HepG2 (cell line): ENCODE measurements at regions not wholly inside any gene's neighbourhood (a gene's known extent, or its start where the extent isn't known, plus 50 kb on each side); places are given as distances from the start of the nearest gene placed in this dataset.

ENCODE experiments used
- ATAC-seq: fragments of 200-7000 bp; cut with Tn5 transposase; 3 replicates; pipeline ENCODE4 v1.9.1; 2020; ENCODE audit warnings: mild to moderate bottlenecking, moderate library complexity
- BruUV-seq: library from RNA; stranded (reverse); fragments of 400-500 nt; replicated peaks from 2 replicates; lab custom pipeline; 2021; lab: Mats Ljungman, UMichigan
- CTCF ChIA-PET: fragments of 300-600 bp; formaldehyde crosslinking; extraction: SDS; loops from one replicate; lab custom pipeline; 2021; ENCODE audit warnings: low total read pairs, inconsistent platforms, low intra/inter-chr PET ratio; lab: Yijun Ruan, JAX
- POLR2A ChIA-PET: fragments of 350-600 bp; sonication (Branson Sonifier 250); formaldehyde crosslinking; loops from one replicate; lab custom pipeline; 2020; ENCODE audit warnings: antibody characterized with exemption, inconsistent platforms; lab: Yijun Ruan, JAX
- DNase-seq: peaks from one replicate; pipeline ENCODE4 v3.0.0-alpha.2; 2015; ENCODE audit warnings: low spot score
- FAIRE-seq: peaks from 3 replicates; lab custom pipeline; 2011; peaks lifted over from hg19 to GRCh38; lab: Jason Lieb, UNC
- H2AFZ ChIP-seq: one replicate; pipeline ENCODE4 v1.6.1; 2011; ENCODE audit warnings: low read length, inconsistent platforms
- H3K27ac ChIP-seq: fragments of 300-600 bp; 3 replicates; pipeline ENCODE4 v1.8.0; 2011; ENCODE audit warnings: mixed run types, mild to moderate bottlenecking, mixed read lengths, low read length, inconsistent platforms; ENCODE audit not compliant: insufficient read depth; ENCODE audit errors: extremely low read length
- H3K27me3 ChIP-seq, 2 experiments: fragments of 200-600 bp in 1 of 2; 2 replicates in 1 of 2; 3 replicates in 1 of 2; pipeline versions ENCODE4 v1.6.0 to v1.8.0; 2011; ENCODE audit warnings: low read length in 2 of 2, mild to moderate bottlenecking in 2 of 2, moderate library complexity in 2 of 2, inconsistent platforms in 1 of 2; ENCODE audit not compliant: insufficient read depth in 2 of 2, control insufficient read depth in 1 of 2
- H3K36me3 ChIP-seq, 2 experiments: fragments of 200-600 bp in 1 of 2; replicated peaks in 1 of 2; 2 replicates in 1 of 2; 3 replicates in 1 of 2; pipeline versions ENCODE4 v1.5.1 to v1.8.0; 2011; ENCODE audit warnings: low read length in 2 of 2, inconsistent platforms in 1 of 2; ENCODE audit not compliant: insufficient read depth in 2 of 2, control insufficient read depth in 1 of 2
- H3K4me1 ChIP-seq: 2 replicates; pipeline ENCODE4 v1.5.1; 2012; ENCODE audit warnings: low read length, inconsistent platforms; ENCODE audit not compliant: insufficient read depth
- H3K4me2 ChIP-seq: 2 replicates; pipeline ENCODE4 v1.6.0; 2011; ENCODE audit warnings: low read depth, low read length, inconsistent platforms
- H3K4me3 ChIP-seq, 3 experiments: fragments of 200-600 bp in 1 of 3; sonication (generic), shearing (Covaris generic) in 1 of 3; replicated peaks in 1 of 3; 2 replicates each; pipeline ENCODE4 v1.5.1; 2011 to 2016; ENCODE audit warnings: low read length in 3 of 3, inconsistent platforms in 2 of 3, low read depth in 2 of 3, mild to moderate bottlenecking in 2 of 3, control low read depth in 1 of 3, mixed read lengths in 1 of 3; ENCODE audit not compliant: insufficient read depth in 1 of 3
- H3K79me2 ChIP-seq: one replicate; pipeline ENCODE4 v1.6.1; 2011; ENCODE audit warnings: low read length, inconsistent platforms; ENCODE audit not compliant: insufficient read depth
- H3K9ac ChIP-seq: 2 replicates; pipeline ENCODE4 v1.6.0; 2011; ENCODE audit warnings: mild to moderate bottlenecking, low read depth, low read length, inconsistent platforms; ENCODE audit not compliant: insufficient read depth
- H3K9me3 ChIP-seq: 2 replicates; pipeline ENCODE4 v1.5.1; 2012; ENCODE audit warnings: mild to moderate bottlenecking, low read length
- H4K20me1 ChIP-seq: 2 replicates; pipeline ENCODE4 v1.6.0; 2011; ENCODE audit warnings: inconsistent platforms, mild to moderate bottlenecking, low read length, moderate library complexity; ENCODE audit not compliant: insufficient read depth
- ARNT ChIP-seq: fragments of 450-650 bp; IDR thresholded peaks from 2 replicates; pipeline ENCODE4 v1.6.1; 2017
- MLLT10 ChIP-seq: sonication (generic); formaldehyde crosslinking; IDR thresholded peaks from 2 replicates; pipeline ENCODE4 v1.4.0; 2020; ENCODE audit warnings: missing genetic modification reagents
- SNAPC2 ChIP-seq: sonication (generic); formaldehyde crosslinking; IDR thresholded peaks from 2 replicates; pipeline ENCODE4 v1.8.1; 2022; ENCODE audit warnings: mild to moderate bottlenecking, missing genetic modification reagents
- SP4 ChIP-seq: sonication (generic); formaldehyde crosslinking; IDR thresholded peaks from 2 replicates; pipeline ENCODE4 v1.8.1; 2023; ENCODE audit warnings: mild to moderate bottlenecking, missing genetic modification reagents
- ZNF230 ChIP-seq: sonication (generic); formaldehyde crosslinking; IDR thresholded peaks from 2 replicates; pipeline ENCODE4 v1.4.0; 2020; ENCODE audit warnings: mild to moderate bottlenecking, missing genetic modification reagents
- ZNF547 ChIP-seq: sonication (generic); formaldehyde crosslinking; IDR thresholded peaks from 2 replicates; pipeline ENCODE4 v1.5.1; 2020; ENCODE audit warnings: mild to moderate bottlenecking, missing genetic modification reagents
- ZNF724P ChIP-seq: sonication (generic); formaldehyde crosslinking; IDR thresholded peaks from 2 replicates; pipeline ENCODE4 v1.8.0; 2022; ENCODE audit warnings: missing genetic modification reagents, borderline replicate concordance
- ZNF841 ChIP-seq: sonication (generic); formaldehyde crosslinking; IDR thresholded peaks from 2 replicates; pipeline ENCODE4 v1.8.1; 2023; ENCODE audit warnings: missing genetic modification reagents, borderline replicate concordance
- WGBS: methylation state at CpG from one replicate; pipeline ENCODE4 v1.1.6; 2017; ENCODE audit warnings: low lambda C conversion rate; 5-methylcytosine and 5-hydroxymethylcytosine counted together
- in situ Hi-C: cut with HindIII; loops from 2 replicates; pipeline ENCODE4 v1.10.0; 2017; ENCODE audit warnings: low pct_unique_long_range_greater_than_20kb; ENCODE audit not compliant: extremely low pct_ligation_motif_present
- intact Hi-C: fragments of 100-400 bp; cut with micrococcal nuclease; formaldehyde crosslinking; loops from one replicate; pipeline ENCODE4 v1.10.0; 2022; ENCODE audit not compliant: unreplicated experiment

DNA sequence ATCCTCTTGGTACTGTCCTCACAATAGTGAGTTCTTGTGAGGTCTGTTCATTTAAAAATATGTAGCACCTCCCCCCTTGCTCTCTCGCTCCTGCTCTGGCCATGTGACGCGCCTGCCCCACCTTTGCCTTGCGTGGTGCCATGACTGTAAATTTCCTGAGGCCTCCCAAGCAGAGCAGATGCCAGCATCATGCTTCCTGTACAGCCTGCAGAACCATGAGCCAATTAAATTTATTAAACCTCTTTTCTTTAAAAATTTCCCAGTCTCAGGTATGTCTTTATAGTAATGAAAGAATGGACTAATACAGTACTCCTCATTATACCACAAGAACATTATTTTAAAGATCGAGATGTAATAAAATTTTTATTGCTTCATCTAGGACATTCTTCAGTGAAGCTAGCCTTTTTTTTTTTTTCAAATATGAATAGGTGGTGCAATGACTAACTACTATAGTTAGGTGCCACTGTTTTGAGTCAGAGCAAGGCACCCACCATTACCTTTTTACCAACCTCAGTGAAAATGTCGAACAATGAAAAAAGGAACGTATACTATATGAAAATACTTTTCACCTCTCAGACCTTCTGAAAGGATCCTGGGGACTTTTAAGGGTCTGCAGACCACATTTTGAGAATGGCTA, 191.1 kb upstream of the SGK1 start (continued):
- no peak for TF ChIP-seq ARNT

DNA sequence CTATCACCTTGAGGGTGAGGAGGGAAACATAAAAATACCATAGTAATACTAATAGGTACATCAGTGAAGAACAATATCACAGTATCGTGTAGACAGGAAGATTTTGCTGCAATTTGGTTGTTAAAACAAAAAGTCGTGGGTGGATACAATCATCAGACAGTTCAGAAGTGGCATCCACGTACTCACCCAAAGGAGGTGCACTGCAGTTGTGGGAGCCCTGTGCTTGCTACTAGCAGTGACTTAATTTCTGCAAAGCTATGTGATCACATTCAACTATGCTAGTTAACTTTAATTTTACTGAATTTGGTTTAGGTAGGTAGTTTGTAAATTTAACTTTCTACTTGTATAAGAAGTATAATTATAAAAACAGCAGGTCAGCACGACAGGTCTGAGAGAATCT, 188.2 kb upstream of the SGK1 start:
- Histone ChIP-seq H3K79me2 (no peaks in the 10 kb centered on the region), H3K27me3 (no peaks in the 10 kb centered on the region), H3K9me3 (no peaks in the 10 kb centered on the region), H4K20me1 (no peaks in the 10 kb centered on the region), H3K9ac (no peak overlapping the region), H3K4me3 (no peak overlapping the region), H2AFZ (no peak overlapping the region)
- intact Hi-C loops: no loop called here
- DNase-seq: no peak
- CTCF ChIA-PET: no interaction called here
- 17% methylated on average over 4 of the region's 4 CpGs for WGBS
- no peak for TF ChIP-seq MLLT10 (CRISPR knock-in tag)
- no peak for TF ChIP-seq SP4 (CRISPR knock-in tag)
- TF ChIP-seq ZNF724P: no peak
- TF ChIP-seq ZNF547 (CRISPR knock-in tag): no peak
- no peak for TF ChIP-seq SNAPC2 (CRISPR knock-in tag)
- no peak for TF ChIP-seq ZNF230 (CRISPR knock-in tag)
- TF ChIP-seq ZNF841: no peak
- TF ChIP-seq, all 625 proteins: peak for 0
- in situ Hi-C loops: no loop called here
- no peaks in the 10 kb centered on the region for H3K36me3 ChIP-seq
- H3K4me1 ChIP-seq: peaks cover 9% of the 10 kb centered on the region
- H3K27ac ChIP-seq: no peak overlapping the region
- H3K4me2 ChIP-seq: no peak overlapping the region
- no TSS peak for BruUV-seq
- no peak for FAIRE-seq
- no peak for ATAC-seq
- POLR2A ChIA-PET: no interaction called here
